Neuron (in vitro differentiated cells): ENCODE measurements at regions not wholly inside any gene's neighbourhood (a gene's known extent, or its start where the extent isn't known, plus 50 kb on each side); places are given as distances from the start of the nearest gene placed in this dataset.

Experiments
- H2AFZ ChIP-seq: one replicate; pipeline ENCODE4 v1.6.1; 2013; ENCODE audit warnings: low read depth, mild to moderate bottlenecking, inconsistent platforms, low read length, moderate library complexity
- H3K27me3 ChIP-seq: one replicate; pipeline ENCODE4 v1.6.1; 2013; ENCODE audit warnings: low read length; ENCODE audit not compliant: insufficient read depth
- H3K36me3 ChIP-seq: one replicate; pipeline ENCODE4 v1.6.1; 2013; ENCODE audit warnings: low read length; ENCODE audit not compliant: insufficient read depth
- H3K4me1 ChIP-seq: one replicate; pipeline ENCODE4 v1.6.1; 2013; ENCODE audit warnings: low read length; ENCODE audit not compliant: insufficient read depth
- H3K4me3 ChIP-seq: 2 replicates; pipeline ENCODE4 v1.5.1; 2013; ENCODE audit warnings: mild to moderate bottlenecking, low read length, moderate library complexity
- H3K9me3 ChIP-seq: one replicate; pipeline ENCODE4 v1.6.1; 2013; ENCODE audit warnings: low read length

DNA sequence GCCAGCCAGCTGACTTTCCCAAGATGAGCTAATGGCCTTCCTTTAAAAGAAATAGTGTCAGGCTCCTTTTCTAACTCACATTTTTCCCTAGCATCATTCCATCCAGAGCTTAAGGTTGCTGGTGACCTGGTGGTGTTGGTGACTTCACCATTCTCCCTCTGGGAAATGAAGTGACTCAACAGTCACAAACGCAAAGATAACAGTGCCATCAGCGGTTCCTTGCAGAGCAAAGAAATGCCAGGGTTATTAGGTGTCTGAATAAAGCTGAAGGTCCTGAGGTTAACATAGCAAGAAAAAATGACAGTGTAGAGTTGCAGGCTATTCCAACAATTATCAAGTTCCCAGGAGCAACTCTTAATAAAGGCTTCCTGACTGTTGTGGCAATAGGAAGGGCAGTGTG lies 111.8 kb upstream of the SLC44A1 start:
- no peak overlapping the region for H3K4me3 ChIP-seq
- no peak overlapping the region for H2AFZ ChIP-seq
- no peaks in the 10 kb centered on the region for H3K9me3 ChIP-seq
- no peaks in the 10 kb centered on the region for H3K36me3 ChIP-seq
- H3K4me1 ChIP-seq = no peaks in the 10 kb centered on the region
- H3K27me3 ChIP-seq = no peaks in the 10 kb centered on the region

DNA sequence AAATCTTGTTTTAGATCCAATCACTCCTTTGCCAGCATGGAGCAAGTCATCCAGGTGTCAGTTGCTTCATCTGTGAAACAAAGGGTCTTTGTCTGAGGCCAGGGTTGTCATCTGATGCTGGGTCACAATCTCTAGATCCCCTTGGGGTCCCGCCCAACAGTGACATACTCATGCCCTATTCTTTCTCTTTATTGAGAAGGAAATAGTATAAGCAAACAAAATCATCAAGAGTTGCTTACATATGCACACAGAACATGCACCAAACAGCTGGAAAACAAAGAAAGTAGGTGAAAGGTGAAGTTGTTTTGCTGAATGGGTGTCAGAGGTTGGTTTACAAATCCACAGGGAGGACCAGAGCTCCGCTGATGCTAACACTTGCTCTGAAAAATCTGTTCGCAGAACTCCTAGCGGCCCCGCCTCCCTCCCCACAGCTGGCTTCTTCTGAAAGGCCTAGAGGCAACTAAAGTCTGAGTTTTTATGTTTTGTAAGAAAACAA lies 106.1 kb upstream of the SLC44A1 start:
- H3K9me3 ChIP-seq = no peaks in the 10 kb centered on the region
- peaks cover 11% of the 10 kb centered on the region for H3K4me1 ChIP-seq
- no peaks in the 10 kb centered on the region for H3K27me3 ChIP-seq
- H2AFZ ChIP-seq = no peak overlapping the region
- no peaks in the 10 kb centered on the region for H3K36me3 ChIP-seq
- no peak overlapping the region for H3K4me3 ChIP-seq

DNA sequence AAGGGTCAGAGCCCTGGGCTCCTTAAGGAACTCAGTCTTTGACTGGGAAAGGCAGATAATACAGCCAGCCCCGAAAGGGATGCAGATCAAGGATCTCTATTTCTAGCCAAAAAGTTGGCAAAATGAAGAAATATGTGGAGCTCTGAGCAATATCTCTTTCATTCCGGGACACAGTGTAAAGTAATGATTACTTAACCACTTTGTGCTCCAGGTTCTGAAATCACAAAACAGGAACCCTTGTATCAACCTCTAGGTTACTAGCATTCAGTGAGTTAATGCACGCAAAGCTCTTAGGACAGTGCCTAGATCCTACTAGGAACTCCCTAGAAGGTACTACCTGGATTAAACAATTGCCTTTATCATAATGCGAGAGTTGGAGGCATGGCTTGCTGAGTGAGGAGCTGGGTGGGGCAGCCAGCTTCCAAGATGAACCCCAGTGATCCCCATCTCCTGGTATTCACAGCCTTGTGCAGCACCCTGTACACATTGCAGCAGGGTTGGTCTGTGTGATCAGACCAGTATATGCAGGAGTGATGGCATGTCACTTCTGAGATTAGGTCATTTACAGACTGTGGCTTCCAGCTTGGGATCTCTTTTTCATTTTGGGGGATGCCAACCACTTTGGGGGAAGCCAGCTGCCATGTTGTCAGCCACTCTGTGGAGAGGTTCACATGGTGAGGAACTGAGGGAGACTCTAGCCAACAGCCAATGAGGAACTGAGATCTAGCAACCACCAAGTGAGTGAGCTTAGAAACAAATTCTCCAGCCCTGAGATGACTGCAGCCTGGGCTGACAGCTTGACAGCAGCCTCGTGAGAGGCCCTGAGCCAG lies 103.1 kb upstream of the SLC44A1 start:
- no peaks in the 10 kb centered on the region for H3K27me3 ChIP-seq
- H3K9me3 ChIP-seq = no peaks in the 10 kb centered on the region
- no peaks in the 10 kb centered on the region for H3K36me3 ChIP-seq
- H3K4me1 ChIP-seq = peaks cover 11% of the 10 kb centered on the region
- no peak overlapping the region for H3K4me3 ChIP-seq
- H2AFZ ChIP-seq = no peak overlapping the region

DNA sequence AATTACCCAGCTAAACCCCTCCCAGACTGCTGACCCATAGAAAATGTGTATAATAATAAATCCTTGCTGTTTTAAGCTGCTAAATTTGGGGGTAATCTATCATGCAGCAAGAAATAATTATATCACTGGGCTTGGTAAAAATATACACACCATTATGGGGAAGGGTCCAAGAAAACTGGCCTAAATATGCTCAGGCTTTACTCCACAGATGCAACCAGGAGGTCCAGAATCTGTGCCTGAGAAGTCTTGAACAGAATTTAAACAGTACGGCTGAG lies 102.5 kb upstream of the SLC44A1 start:
- peaks cover 11% of the 10 kb centered on the region for H3K4me1 ChIP-seq
- no peaks in the 10 kb centered on the region for H3K36me3 ChIP-seq

DNA sequence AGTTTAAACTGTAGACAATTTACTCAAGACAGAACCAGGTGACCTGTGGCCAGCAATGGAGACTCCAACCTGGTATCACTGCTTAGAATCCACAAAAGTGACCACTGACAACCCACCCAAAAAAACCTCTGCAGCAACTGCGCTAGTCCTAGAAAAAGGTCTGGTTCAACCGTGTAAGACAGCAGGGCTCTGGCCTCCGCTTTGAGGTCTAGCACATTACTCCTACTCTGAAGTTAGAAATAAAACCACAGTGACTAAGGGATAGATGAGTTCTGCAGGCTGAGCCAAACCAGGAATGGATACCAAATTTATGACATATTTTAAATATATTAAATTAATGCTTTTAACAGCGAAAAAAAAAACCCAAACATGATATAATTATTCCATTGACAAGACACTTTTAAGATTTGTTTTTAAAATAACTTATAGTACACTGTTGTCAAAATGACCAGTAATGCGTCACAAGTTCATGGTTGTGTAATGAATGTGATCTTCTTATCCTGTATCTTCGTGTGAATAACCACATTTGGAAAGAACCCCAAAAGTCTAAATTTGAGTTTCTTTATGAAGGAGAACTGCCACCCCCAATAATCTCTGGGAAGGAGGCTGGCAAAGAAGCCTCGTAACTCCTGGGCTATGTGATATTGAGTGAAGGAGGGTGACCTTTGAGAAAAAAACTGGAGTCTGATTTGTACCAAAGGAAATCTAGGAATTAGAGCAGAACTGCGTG lies 101.9 kb upstream of the SLC44A1 start:
- H3K27me3 ChIP-seq = no peaks in the 10 kb centered on the region
- no peak overlapping the region for H2AFZ ChIP-seq
- no peaks in the 10 kb centered on the region for H3K9me3 ChIP-seq
- no peaks in the 10 kb centered on the region for H3K36me3 ChIP-seq
- no peak overlapping the region for H3K4me3 ChIP-seq
- H3K4me1 ChIP-seq = peaks cover 11% of the 10 kb centered on the region

More for the DNA sequence above, 102.5 kb upstream of the SLC44A1 start:
- Histone ChIP-seq H3K4me3 (no peak overlapping the region), H3K27me3 (no peaks in the 10 kb centered on the region), H3K9me3 (no peaks in the 10 kb centered on the region), H2AFZ (no peak overlapping the region)

DNA sequence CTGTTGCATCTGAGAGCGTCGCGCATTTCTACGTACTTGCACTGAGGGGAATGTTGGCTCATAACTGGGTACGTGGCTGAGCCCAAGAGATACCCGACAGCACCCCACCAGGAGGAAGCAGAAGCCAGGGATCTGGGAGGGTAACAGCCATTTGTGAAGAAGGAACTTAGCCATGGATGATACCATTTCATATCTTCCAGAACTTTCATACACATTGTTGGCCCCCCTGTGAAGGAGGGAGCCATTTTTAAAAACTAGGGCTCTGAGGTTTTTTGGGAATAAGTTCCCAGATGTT lies 101.4 kb upstream of the SLC44A1 start:
- Histone ChIP-seq H3K27me3 (no peaks in the 10 kb centered on the region), H3K4me1 (peaks cover 11% of the 10 kb centered on the region), H3K4me3 (no peak overlapping the region), H3K9me3 (no peaks in the 10 kb centered on the region), H2AFZ (no peak overlapping the region), H3K36me3 (no peaks in the 10 kb centered on the region)

DNA sequence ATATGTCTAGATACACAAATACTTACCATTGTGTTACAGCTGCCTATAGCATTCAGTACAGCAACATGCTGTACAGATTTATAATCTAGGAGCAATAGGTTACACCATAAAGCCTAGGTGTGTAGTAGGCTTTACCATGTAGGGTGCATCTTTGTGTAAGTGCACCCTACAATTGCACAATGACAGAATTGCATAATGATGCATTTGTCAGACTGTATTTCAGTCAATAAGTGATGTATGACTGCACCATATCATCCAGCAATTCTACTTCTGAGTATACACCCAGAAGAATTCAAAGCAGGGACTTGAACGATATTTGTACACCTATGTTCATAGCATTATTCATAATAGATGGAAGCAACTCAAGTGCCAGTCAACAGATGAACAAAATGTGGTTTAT lies 100.4 kb upstream of the SLC44A1 start:
- H3K4me3 ChIP-seq = no peak overlapping the region
- no peaks in the 10 kb centered on the region for H3K9me3 ChIP-seq
- no peak overlapping the region for H2AFZ ChIP-seq
- H3K27me3 ChIP-seq = no peaks in the 10 kb centered on the region
- H3K36me3 ChIP-seq = no peaks in the 10 kb centered on the region
- peaks cover 4% of the 10 kb centered on the region for H3K4me1 ChIP-seq

DNA sequence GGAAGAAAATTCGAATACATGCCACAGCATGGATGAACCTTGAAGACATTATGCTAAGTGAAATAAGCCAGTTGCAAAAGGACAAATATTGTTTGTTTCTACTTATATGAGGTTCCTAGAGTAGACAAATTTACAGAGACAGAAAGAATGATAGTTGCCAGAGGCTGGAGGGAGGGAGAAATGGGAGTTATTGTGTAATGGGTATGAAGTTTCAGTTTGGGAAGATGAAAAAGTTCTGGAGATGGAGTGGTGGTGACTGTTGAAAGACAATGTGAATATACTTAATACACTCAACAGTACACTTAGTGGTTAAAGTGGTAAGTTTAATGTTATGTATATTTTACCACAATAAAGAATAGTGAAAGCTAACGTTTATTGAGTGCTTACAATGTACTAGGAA lies 99.6 kb upstream of the SLC44A1 start:
- no peak overlapping the region for H3K4me3 ChIP-seq
- H3K9me3 ChIP-seq = no peaks in the 10 kb centered on the region
- no peak overlapping the region for H2AFZ ChIP-seq
- no peaks in the 10 kb centered on the region for H3K4me1 ChIP-seq
- H3K36me3 ChIP-seq = no peaks in the 10 kb centered on the region
- H3K27me3 ChIP-seq = no peaks in the 10 kb centered on the region

DNA sequence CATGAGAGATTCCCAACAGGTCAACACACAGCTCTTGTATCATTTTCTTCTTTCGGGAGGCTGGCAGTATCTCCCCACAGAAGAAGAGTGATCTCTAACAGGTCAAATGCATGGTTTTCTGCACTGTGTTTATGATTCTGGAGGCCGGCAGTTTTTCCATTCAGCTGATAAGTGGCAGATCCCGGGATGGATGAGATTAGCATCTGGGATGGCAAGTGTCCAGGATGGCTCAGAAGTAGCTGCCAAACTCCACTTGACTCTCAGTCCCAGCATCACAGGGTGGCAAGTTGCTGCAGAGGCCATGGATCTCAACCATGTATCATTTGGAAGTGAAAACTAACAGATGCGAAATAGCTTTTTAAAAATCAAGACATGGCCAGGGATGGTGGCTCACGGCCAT lies 97.8 kb upstream of the SLC44A1 start:
- Histone ChIP-seq H3K27me3 (no peaks in the 10 kb centered on the region), H2AFZ (no peak overlapping the region), H3K9me3 (no peaks in the 10 kb centered on the region), H3K36me3 (no peaks in the 10 kb centered on the region), H3K4me1 (peaks cover 12% of the 10 kb centered on the region), H3K4me3 (no peak overlapping the region)

DNA sequence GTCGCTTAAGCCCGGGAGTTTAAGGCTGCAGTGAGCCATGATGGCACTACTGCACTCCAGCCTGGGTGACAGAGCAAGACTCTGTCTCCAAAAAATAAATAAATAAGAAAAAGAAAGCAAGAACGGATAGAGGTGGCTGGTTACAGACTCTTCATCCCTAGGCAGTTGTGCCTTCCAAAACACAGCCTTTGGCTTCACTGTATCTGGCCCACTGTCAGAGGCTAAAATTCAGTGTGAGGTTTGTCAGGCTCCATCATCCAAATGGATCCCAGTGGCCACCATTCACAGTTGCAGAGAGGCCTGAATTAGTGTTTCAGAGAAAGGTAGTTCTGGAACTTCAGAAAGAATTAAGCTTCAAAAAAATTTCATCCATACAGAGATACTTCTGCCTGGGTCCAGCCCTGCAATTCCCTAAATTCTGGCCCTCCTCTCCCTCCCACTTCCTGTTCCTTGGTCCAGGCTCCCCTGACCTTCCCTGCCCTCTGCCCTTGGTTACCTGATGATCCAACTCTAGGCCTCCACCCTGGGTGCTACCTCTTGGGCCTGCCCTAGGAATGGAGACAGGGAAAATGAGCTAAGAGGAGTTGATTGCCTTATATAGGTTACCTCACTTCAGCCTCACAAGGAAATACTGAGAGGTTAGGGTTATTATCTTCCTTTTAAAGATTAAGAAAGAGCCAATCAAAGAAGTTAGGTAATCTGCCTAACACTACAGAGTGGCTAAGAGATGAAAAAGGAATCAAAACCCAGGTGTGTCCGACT lies 97.2 kb upstream of the SLC44A1 start:
- no peaks in the 10 kb centered on the region for H3K27me3 ChIP-seq
- H3K36me3 ChIP-seq = no peaks in the 10 kb centered on the region
- H3K9me3 ChIP-seq = no peaks in the 10 kb centered on the region
- H3K4me1 ChIP-seq = peaks cover 12% of the 10 kb centered on the region
- no peak overlapping the region for H3K4me3 ChIP-seq
- H2AFZ ChIP-seq = no peak overlapping the region

DNA sequence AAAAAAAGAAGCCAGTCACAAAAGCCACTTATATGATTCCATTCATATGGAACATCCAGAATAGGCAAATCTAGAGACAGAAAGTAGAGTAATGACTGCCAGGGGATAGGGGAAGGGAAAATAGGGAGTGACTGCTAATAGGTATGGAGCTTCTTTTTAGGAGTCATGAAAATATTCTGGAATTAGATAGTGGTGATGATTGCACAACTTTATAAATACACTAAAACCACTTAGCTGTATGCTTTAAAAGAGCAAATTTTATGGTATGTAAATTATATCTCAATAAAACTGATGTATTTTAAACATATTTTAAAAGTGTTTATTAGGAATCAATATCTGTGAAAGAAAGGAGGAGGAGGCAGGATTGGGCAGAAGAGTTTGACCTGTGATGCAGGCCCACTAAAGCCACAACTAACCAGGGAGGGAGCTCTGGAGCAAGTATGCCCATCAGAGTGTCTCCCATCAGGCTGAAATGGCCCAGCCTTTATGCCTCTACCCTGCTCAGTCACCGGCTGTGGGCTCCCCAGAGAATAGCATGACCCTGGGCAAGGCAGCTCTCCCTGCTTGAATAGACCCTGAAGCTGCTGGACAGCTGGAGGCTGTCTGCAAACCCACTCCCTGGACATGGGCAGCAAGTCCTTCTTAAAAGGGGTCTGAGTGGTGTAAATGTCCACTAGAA lies 96.0 kb upstream of the SLC44A1 start:
- Histone ChIP-seq H3K4me1 (peaks cover 12% of the 10 kb centered on the region), H3K4me3 (no peak overlapping the region), H2AFZ (no peak overlapping the region), H3K36me3 (no peaks in the 10 kb centered on the region), H3K9me3 (no peaks in the 10 kb centered on the region), H3K27me3 (no peaks in the 10 kb centered on the region)

DNA sequence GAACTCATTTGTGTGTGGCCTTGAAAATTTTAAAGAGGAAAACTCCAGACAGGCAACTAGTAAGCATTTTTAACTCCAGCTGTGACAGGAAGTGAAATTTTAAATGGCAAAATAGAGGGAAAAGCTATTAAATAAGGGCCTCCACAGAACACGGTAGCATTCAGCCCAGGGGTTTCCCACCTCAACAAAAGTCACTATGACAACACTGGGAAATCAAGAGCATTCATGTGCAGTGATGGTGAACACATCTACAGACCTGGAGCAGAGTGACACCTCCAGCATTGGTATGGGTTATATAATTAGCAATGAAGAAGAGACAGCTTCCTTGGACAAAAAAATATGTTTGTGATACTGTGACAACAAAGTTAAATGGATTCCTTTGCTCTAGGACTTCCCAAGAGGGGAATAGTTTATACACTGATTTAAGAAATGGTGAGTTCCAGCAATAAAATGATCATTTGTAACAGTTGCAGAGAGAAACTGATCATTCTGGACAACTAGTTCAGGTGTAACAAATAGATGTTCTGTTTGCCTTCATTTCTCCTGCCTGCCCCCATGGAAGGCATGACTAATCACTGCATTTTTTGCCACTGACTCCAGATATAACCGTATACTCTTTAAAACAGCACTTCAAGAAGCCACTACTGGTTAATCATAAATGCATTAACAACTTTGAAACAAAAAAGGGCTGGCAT lies 93.3 kb upstream of the SLC44A1 start:
- H3K4me3 ChIP-seq = no peak overlapping the region
- H2AFZ ChIP-seq = no peak overlapping the region
- no peaks in the 10 kb centered on the region for H3K36me3 ChIP-seq
- H3K9me3 ChIP-seq = no peaks in the 10 kb centered on the region
- no peaks in the 10 kb centered on the region for H3K27me3 ChIP-seq
- H3K4me1 ChIP-seq = peaks cover 12% of the 10 kb centered on the region
